ENCODE measurements at regions not wholly inside any gene's neighbourhood (a gene's known extent, or its start where the extent isn't known, plus 50 kb on each side); places are given as distances from the start of the nearest gene placed in this dataset.
"Not testable (repeated sequence)": the region's sequence is repeated elsewhere in the genome, so short reads cannot be mapped to it uniquely, and the experiment has no call there.

GRCh38 chr15:81786776-81787175 is 259.0 kb downstream of the MEX3B start:
- Mint-ChIP-seq H3K36me3 (ENCODE audit: low read depth) (no peaks in the 10 kb centered on the region), H3K27ac (no peak overlapping the region), H3K4me3 (no peak overlapping the region), H3K27me3 (no peaks in the 10 kb centered on the region), H3K4me1 (ENCODE audit: low read depth) (peaks cover 3% of the 10 kb centered on the region), H3K9me3 (no peaks in the 10 kb centered on the region)
- intact Hi-C loops (cut with micrococcal nuclease): no loop called here

GRCh38 chr15:81785679-81786078 is 260.1 kb downstream of the MEX3B start:
- no peak overlapping the region for H3K27ac Mint-ChIP-seq
- no peaks in the 10 kb centered on the region for H3K9me3 Mint-ChIP-seq
- intact Hi-C loops (cut with micrococcal nuclease): no loop called here
- H3K27me3 Mint-ChIP-seq: no peaks in the 10 kb centered on the region
- peaks cover 7% of the 10 kb centered on the region for H3K4me1 Mint-ChIP-seq (ENCODE audit: low read depth)
- H3K4me3 Mint-ChIP-seq: no peak overlapping the region
- no peaks in the 10 kb centered on the region for H3K36me3 Mint-ChIP-seq (ENCODE audit: low read depth)

GRCh38 chr15:81785181-81785580 is 260.6 kb downstream of the MEX3B start:
- H3K27me3 Mint-ChIP-seq: no peaks in the 10 kb centered on the region
- H3K4me3 Mint-ChIP-seq: no peak overlapping the region
- H3K36me3 Mint-ChIP-seq (ENCODE audit: low read depth): no peaks in the 10 kb centered on the region
- no peaks in the 10 kb centered on the region for H3K9me3 Mint-ChIP-seq
- H3K4me1 Mint-ChIP-seq (ENCODE audit: low read depth): peaks cover 12% of the 10 kb centered on the region
- H3K27ac Mint-ChIP-seq: no peak overlapping the region
- intact Hi-C loops (cut with micrococcal nuclease): no loop called here

- Mint-ChIP-seq H3K36me3 (ENCODE audit: low read depth) (no peaks in the 10 kb centered on the region), H3K4me1 (ENCODE audit: low read depth) (peaks cover 13% of the 10 kb centered on the region), H3K9me3 (no peaks in the 10 kb centered on the region), H3K27me3 (no peaks in the 10 kb centered on the region), H3K27ac (no peak overlapping the region), H3K4me3 (no peak overlapping the region)
- intact Hi-C loops (cut with micrococcal nuclease): no loop called here
These were observed 261.1 kb downstream of the MEX3B start for GRCh38 chr15:81784751-81785150.

DNA sequence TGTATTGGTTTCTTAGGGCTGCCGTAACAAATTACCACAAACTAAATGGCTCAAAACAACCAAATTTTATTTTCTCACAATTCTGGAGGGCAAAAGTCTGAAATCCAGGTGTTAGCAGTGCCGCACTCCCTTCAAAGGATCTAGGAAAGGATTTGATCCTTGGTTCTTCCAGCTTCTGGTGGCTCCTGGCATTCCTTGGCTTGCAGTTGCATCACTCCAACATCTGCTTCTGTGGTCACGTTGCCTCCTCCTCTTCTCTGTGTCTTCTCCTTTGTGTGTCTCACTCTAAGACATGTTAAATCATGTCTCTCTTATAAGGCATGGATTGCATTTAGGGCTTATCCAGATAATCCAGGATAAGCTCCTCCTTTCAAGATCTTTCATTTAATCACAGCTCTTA is 262.2 kb downstream of the MEX3B start:
- Mint-ChIP-seq H3K27me3 (no peaks in the 10 kb centered on the region), H3K4me3 (no peak overlapping the region), H3K9me3 (no peaks in the 10 kb centered on the region), H3K4me1 (ENCODE audit: low read depth) (peaks cover 13% of the 10 kb centered on the region), H3K36me3 (ENCODE audit: low read depth) (no peaks in the 10 kb centered on the region), H3K27ac (no peak overlapping the region)
- intact Hi-C loops (cut with micrococcal nuclease): no loop called here

- no peak overlapping the region for H3K4me3 Mint-ChIP-seq
- H3K27ac Mint-ChIP-seq: no peak overlapping the region
- H3K36me3 Mint-ChIP-seq (ENCODE audit: low read depth): no peaks in the 10 kb centered on the region
- intact Hi-C loops (cut with micrococcal nuclease): no loop called here
- no peaks in the 10 kb centered on the region for H3K9me3 Mint-ChIP-seq
- peaks cover under 1% of the 10 kb centered on the region for H3K27me3 Mint-ChIP-seq
- peaks cover 13% of the 10 kb centered on the region for H3K4me1 Mint-ChIP-seq (ENCODE audit: low read depth)
These were observed 262.7 kb downstream of the MEX3B start for GRCh38 chr15:81783076-81783475.

DNA sequence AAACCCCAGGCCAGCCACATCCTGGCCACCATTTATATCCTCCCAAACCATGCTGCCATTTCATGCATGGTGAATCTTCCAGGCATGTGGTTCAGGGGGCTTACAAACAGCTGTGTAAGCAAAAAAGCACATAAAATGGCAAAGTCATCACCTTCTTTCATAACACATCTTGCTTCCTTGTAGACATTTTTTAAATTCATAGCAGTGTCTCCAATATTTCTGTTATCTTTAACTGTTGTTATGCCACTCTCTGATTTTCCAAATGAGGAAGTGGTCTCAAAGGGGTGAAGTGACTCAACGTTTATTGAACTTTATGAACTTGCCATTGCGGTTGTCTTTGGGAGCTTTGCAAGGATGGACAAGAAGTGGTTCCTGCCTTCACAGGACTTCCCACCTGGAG is 264.4 kb downstream of the MEX3B start:
- H3K9me3 Mint-ChIP-seq: no peaks in the 10 kb centered on the region
- no peaks in the 10 kb centered on the region for H3K36me3 Mint-ChIP-seq (ENCODE audit: low read depth)
- H3K27me3 Mint-ChIP-seq: peaks cover 1% of the 10 kb centered on the region
- intact Hi-C loops (cut with micrococcal nuclease): no loop called here
- no peak overlapping the region for H3K4me3 Mint-ChIP-seq
- no peak overlapping the region for H3K27ac Mint-ChIP-seq
- peaks cover 13% of the 10 kb centered on the region for H3K4me1 Mint-ChIP-seq (ENCODE audit: low read depth)

DNA sequence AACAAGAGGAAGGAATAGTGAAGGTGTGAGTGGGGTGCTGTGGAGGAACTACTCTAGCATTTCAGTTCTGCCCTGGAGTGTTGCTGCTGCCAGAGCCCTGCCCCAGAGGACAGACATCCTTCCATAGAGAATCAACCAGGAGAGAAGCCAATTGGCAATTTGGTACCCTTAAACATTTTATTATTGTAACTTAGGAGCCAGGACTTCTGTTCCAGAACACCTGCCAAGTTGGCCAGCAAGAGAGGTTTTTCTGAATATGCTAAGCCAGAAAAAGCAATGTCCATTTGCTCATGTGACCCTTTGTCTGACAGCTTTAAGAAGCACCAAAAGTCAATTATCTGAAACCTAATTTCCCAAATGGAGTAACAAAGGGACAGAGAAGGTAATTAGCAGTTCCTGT is 264.9 kb downstream of the MEX3B start:
- Mint-ChIP-seq H3K4me1 (ENCODE audit: low read depth) (peaks cover 13% of the 10 kb centered on the region), H3K27me3 (peaks cover 1% of the 10 kb centered on the region), H3K9me3 (no peaks in the 10 kb centered on the region), H3K27ac (no peak overlapping the region), H3K36me3 (ENCODE audit: low read depth) (no peaks in the 10 kb centered on the region), H3K4me3 (no peak overlapping the region)
- intact Hi-C loops (cut with micrococcal nuclease): no loop called here

- no peaks in the 10 kb centered on the region for H3K9me3 Mint-ChIP-seq
- H3K36me3 Mint-ChIP-seq (ENCODE audit: low read depth): no peaks in the 10 kb centered on the region
- intact Hi-C loops (cut with micrococcal nuclease): no loop called here
- H3K4me1 Mint-ChIP-seq (ENCODE audit: low read depth): peaks cover 13% of the 10 kb centered on the region
- H3K27me3 Mint-ChIP-seq: peaks cover 1% of the 10 kb centered on the region
- no peak overlapping the region for H3K27ac Mint-ChIP-seq
- no peak overlapping the region for H3K4me3 Mint-ChIP-seq
These were observed 266.6 kb downstream of the MEX3B start for GRCh38 chr15:81779181-81779580.

GRCh38 chr15:81777546-81777945 is 268.3 kb downstream of the MEX3B start:
- Mint-ChIP-seq H3K27me3 (peaks cover 1% of the 10 kb centered on the region), H3K27ac (no peak overlapping the region), H3K9me3 (no peaks in the 10 kb centered on the region), H3K4me1 (ENCODE audit: low read depth) (peaks cover 13% of the 10 kb centered on the region), H3K4me3 (no peak overlapping the region), H3K36me3 (ENCODE audit: low read depth) (no peaks in the 10 kb centered on the region)
- intact Hi-C loops (cut with micrococcal nuclease): no loop called here

GRCh38 chr15:81776976-81777375 is 268.8 kb downstream of the MEX3B start:
- Mint-ChIP-seq H3K36me3 (ENCODE audit: low read depth) (no peaks in the 10 kb centered on the region), H3K4me1 (ENCODE audit: low read depth) (peaks cover 12% of the 10 kb centered on the region), H3K27me3 (peaks cover 1% of the 10 kb centered on the region), H3K9me3 (no peaks in the 10 kb centered on the region), H3K27ac (no peak overlapping the region), H3K4me3 (no peak overlapping the region)
- intact Hi-C loops (cut with micrococcal nuclease): no loop called here

DNA sequence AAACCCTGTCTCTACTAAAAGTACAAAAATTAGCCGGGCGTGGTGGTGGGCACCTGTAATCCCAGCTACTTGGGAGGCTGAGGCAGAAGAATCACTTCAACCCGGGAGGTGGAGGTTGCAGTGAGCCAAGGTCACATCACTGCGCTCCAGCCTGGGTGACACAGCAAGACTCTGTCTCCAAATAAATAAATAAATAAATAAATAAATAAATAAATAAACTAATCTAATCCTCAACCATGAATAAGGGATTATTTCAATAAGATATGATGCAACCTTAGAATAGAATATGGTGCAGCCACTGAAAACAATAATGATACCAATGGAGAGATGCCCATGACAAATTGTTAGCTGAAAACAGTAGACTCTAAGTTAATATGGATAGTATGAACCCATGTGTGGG is 270.0 kb downstream of the MEX3B start:
- H3K27ac Mint-ChIP-seq; H3K36me3 Mint-ChIP-seq (ENCODE audit: low read depth); H3K9me3 Mint-ChIP-seq; H3K27me3 Mint-ChIP-seq; intact Hi-C loops (cut with micrococcal nuclease); H3K4me1 Mint-ChIP-seq (ENCODE audit: low read depth); H3K4me3 Mint-ChIP-seq: not testable (repeated sequence)

DNA sequence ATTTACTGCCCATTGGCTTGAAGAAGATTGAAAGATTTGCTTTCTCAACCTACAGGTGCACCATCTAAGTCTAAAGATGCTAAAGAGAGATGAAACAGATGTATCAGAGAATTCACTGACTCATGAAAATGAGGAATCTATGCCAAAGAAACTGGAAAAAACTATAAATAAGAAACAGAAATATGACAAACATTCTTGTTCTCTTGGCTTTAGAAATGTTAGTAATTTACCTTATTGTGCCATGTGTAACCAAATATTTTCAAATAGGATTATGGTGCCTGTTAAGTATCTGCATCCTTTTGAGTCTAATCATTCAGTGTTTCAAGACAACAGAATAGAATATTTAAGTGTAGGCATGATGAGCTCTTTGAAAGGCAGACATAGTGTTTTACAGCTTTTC is 271.5 kb downstream of the MEX3B start:
- Mint-ChIP-seq H3K4me3 (no peak overlapping the region), H3K27me3 (peaks cover 1% of the 10 kb centered on the region), H3K9me3 (no peaks in the 10 kb centered on the region), H3K4me1 (ENCODE audit: low read depth) (no peaks in the 10 kb centered on the region), H3K36me3 (ENCODE audit: low read depth) (no peaks in the 10 kb centered on the region), H3K27ac (no peak overlapping the region)
- intact Hi-C loops (cut with micrococcal nuclease): no loop called here

DNA sequence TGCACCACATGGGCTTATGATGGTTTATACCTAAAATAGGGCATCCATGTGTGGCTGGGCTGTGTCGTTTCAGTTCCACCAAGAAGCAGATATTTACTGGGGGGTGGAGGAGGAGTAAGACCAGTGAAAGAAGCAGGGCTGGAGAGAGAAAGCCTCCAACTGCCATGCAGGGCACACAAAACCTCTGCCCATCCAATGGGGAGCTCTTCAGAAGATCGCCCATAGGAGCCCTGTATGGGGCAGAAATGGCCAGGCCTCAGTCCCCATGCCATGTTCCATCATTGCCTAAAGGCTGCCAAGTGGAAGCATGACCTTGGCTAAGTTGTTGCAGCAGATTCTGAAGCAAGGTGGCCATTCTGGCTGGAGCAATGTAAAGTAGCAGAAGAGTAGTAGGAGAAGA is 277.0 kb downstream of the MEX3B start:
- Mint-ChIP-seq H3K27me3 (no peaks in the 10 kb centered on the region), H3K27ac (no peak overlapping the region), H3K4me1 (ENCODE audit: low read depth) (no peaks in the 10 kb centered on the region), H3K9me3 (no peaks in the 10 kb centered on the region), H3K4me3 (no peak overlapping the region), H3K36me3 (ENCODE audit: low read depth) (no peaks in the 10 kb centered on the region)
- intact Hi-C loops (cut with micrococcal nuclease): no loop called here

- Mint-ChIP-seq H3K27ac (no peak overlapping the region), H3K36me3 (ENCODE audit: low read depth) (no peaks in the 10 kb centered on the region), H3K4me1 (ENCODE audit: low read depth) (no peaks in the 10 kb centered on the region), H3K27me3 (no peaks in the 10 kb centered on the region), H3K9me3 (no peaks in the 10 kb centered on the region), H3K4me3 (no peak overlapping the region)
- intact Hi-C loops (cut with micrococcal nuclease): no loop called here
These were observed 278.9 kb downstream of the MEX3B start for GRCh38 chr15:81766829-81767475.

Measured in dendritic cell treated with granulocyte-macrophage colony-stimulating factor and Interleukin-4, amounts not matched to agents 40 ng/mL and 50 ng/mL, for 4 days (primary cell).